ENCODE measurements at regions not wholly inside any gene's neighbourhood (a gene's known extent, or its start where the extent isn't known, plus 50 kb on each side); places are given as distances from the start of the nearest gene placed in this dataset.

DNA sequence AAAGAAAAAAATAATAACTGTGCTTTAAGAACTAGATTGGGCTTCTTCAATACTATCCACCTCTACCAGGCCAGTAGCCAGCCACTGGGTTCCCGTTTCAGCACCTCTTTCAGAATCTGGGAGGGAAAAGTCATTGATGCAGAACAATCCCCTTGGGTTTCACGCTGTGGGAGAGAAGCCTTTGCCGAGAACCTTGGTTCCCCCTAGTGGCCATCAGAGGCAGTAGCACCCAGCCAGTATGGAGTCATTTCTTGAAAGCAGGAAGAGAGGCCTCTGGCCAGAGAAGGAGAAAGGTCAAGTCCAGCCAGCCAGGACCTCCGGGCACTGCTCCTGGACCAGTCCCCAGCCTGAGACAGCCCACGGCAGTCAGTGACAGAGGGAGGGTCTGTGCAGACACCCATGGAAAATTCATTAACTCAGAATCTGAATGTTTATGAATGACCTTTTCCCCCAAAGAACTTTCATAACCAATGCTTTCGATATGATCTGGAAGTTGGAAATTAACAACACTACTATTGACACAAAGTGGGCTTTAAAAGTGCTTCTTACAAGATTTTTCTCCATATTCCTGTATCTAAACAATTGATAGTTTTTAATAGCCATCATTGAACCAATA is 51.2 kb upstream of the CDH5 start:
- peak; percentile 89 for TF ChIP-seq CTCF (IDR thresholded peaks at IDR 0.05; ENCODE audit: extremely low read depth, missing control alignments)
- peak; percentile 81 for DNase-seq (ENCODE audit: low spot score)

GRCh38 chr16:66311306-66311705 is 55.2 kb upstream of the CDH5 start:
- TF ChIP-seq CTCF (IDR thresholded peaks at IDR 0.05; ENCODE audit: extremely low read depth, missing control alignments): no peak

GRCh38 chr16:66309215-66309807 is 57.2 kb upstream of the CDH5 start:
- no peak for DNase-seq (ENCODE audit: low spot score)
- no peak for TF ChIP-seq CTCF (IDR thresholded peaks at IDR 0.05; ENCODE audit: extremely low read depth, missing control alignments)

More at GRCh38 chr16:66311306-66311705, 55.2 kb upstream of the CDH5 start:
- DNase-seq (ENCODE audit: low spot score): no peak

DNA sequence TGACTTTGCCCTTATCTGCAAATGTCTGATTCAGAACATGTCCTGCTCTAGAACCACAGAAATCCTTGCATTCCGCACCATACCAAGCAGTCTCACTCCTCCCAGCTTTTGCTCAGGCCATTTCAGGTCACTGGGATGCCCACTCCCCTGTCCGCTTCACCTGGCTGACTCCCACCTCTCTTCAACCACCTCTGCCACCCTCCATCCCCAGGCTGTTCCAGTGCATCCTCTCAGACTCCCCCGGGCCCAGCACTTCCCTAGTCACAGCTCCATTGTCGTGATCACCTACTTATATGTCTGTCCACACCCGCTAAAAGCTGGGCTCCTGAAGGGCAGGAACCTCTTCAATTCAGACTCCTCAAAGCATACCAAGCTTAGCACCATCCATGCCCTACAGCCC is 58.4 kb upstream of the CDH5 start:
- DNase-seq (ENCODE audit: low spot score): no peak
- no peak for TF ChIP-seq CTCF (IDR thresholded peaks at IDR 0.05; ENCODE audit: extremely low read depth, missing control alignments)

DNA sequence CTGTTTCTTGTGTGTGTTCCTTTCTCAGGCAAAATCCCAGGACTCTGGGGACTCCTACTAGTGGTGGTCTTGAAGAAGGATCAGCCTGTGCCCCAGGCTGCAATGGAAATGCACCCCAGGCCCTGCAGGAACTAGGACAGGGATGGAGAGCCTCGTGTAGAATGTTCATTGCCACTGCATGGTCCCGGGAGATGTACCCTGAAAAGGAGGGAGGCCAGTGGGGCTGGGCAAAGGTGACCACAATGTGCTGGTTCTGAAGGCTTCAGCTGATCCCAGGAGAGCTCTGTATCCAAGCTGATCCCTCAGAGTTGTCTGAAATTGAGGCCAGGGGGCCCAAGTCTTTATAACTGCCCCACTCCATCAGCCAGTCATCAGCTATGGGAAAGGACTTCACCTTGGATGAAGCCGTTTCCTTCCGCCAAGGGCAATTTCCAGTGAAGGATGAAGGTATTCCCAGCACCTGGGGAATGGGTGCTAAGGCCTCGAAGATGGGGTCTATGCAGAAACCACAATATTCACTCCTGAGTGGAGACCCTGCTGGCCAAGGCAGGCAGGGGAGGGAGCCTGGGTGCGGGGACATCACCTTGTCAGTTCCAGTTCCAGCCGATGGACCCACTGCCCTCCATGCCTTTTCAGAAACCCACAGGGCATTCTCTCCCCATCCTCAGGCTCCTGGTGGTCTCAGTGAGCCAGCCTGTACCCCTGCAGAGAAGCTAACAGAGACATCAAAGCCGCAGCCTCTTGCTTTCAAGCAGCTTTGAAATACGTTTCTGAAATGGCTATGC is 59.9 kb upstream of the CDH5 start:
- no peak for DNase-seq (ENCODE audit: low spot score)
- TF ChIP-seq CTCF (IDR thresholded peaks at IDR 0.05; ENCODE audit: extremely low read depth, missing control alignments): no peak

GRCh38 chr16:66304961-66305360 is 61.5 kb upstream of the CDH5 start:
- no peak for DNase-seq (ENCODE audit: low spot score)
- TF ChIP-seq CTCF (IDR thresholded peaks at IDR 0.05; ENCODE audit: extremely low read depth, missing control alignments): no peak

DNA sequence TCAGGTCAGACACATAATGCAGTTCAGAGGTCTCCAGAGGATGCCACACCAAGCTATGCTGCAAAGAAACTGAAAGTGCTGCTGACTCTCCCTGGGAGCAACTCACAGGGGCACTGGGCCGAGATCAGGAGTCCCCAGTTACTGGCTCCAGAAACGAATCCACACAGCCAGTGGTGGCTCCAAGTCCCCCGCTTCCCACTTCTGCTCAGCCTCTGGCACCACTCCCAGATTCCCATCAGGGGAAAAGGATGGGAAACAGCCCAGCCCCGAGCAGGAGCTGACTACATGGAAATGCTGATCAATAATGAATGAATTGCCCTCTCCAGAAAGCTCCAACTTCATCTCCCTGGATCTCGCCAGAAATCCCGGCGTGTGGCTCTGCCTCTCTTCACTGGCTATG is 62.3 kb upstream of the CDH5 start:
- no peak for TF ChIP-seq CTCF (IDR thresholded peaks at IDR 0.05; ENCODE audit: extremely low read depth, missing control alignments)
- no peak for DNase-seq (ENCODE audit: low spot score)
